Activated CD4-positive, alpha-beta T cell treated with anti-CD3 and anti-CD28 coated beads for 36 hours (primary cell): ENCODE measurements at regions not wholly inside any gene's neighbourhood (a gene's known extent, or its start where the extent isn't known, plus 50 kb on each side); places are given as distances from the start of the nearest gene placed in this dataset.
"Not testable (repeated sequence)": the region's sequence is repeated elsewhere in the genome, so short reads cannot be mapped to it uniquely, and the experiment has no call there.

Source experiments
- ATAC-seq: fragments of 200-7000 bp; cut with Tn5 transposase; one replicate; pipeline ENCODE4 v1.10.0; 2021; ENCODE audit warnings: mild to moderate bottlenecking, moderate library complexity
- CTCF ChIA-PET: fragments of 350-600 bp; sonication (Branson Sonifier 250); formaldehyde crosslinking; loops from one replicate; lab custom pipeline; 2021; ENCODE audit warnings: antibody characterized with exemption; lab: Charles Lee
- POLR2A ChIA-PET: fragments of 350-600 bp; sonication (Branson Sonifier 250); formaldehyde crosslinking; loops from one replicate; lab custom pipeline; 2021; ENCODE audit warnings: antibody characterized with exemption, inconsistent platforms; lab: Charles Lee
- DNase-seq: peaks from one replicate; pipeline ENCODE4 v3.0.0-alpha.2; 2020
- H3K27ac Mint-ChIP-seq: one replicate; pipeline ENCODE4 v1.8.0; 2021; ENCODE audit warnings: mixed read lengths
- H3K27me3 Mint-ChIP-seq: one replicate; pipeline ENCODE4 v1.8.0; 2021; ENCODE audit warnings: mixed read lengths
- H3K36me3 Mint-ChIP-seq: one replicate; pipeline ENCODE4 v1.8.0; 2021; ENCODE audit warnings: low read depth, mixed read lengths
- H3K4me1 Mint-ChIP-seq: one replicate; pipeline ENCODE4 v1.8.0; 2021; ENCODE audit warnings: mixed read lengths
- H3K4me3 Mint-ChIP-seq: one replicate; pipeline ENCODE4 v1.8.0; 2021; ENCODE audit warnings: mild to moderate bottlenecking, moderate library complexity, mixed read lengths
- H3K9me3 Mint-ChIP-seq: one replicate; pipeline ENCODE4 v1.8.0; 2021; ENCODE audit warnings: low read depth, mixed read lengths
- intact Hi-C, 2 experiments: fragments of 100-400 bp; cut with DNase I in 1 of 2; cut with micrococcal nuclease in 1 of 2; formaldehyde crosslinking; loops; one replicate each; pipeline versions ENCODE4 v1.14.2 to v1.15.1; 2022 to 2024; cut with DNase I, micrococcal nuclease

DNA sequence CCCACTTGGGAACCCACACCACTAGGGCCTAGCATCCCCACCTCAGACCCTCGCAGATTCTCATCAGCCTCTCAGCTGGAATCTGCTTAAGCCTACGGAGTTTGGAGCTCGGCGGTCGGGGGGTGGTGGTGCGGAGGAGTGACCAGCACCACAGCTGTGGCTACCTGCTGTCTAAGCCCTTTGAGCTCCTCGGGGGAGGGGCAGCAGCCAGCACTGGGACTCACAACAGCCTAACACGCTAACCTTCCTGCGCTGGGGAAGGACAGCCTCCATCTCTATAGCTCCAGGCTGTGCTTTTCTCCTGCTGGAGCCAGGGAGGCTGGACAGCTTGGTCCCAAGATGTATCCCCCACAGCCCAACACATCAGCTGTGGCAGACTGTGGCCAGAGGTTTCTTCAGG lies 281.5 kb downstream of the USP46 start:
- no peaks in the 10 kb centered on the region for H3K9me3 Mint-ChIP-seq
- no peak overlapping the region for H3K27ac Mint-ChIP-seq
- DNase-seq (no peak), ATAC-seq (no peak)
- peaks cover 13% of the 10 kb centered on the region for H3K27me3 Mint-ChIP-seq
- intact Hi-C loops = loop anchor here (2.0 to 10.0 kb wide), 4 partner anchors 167 to 1855 kb away; no protein-coding TSS in a partner anchor
- no peak overlapping the region for H3K4me3 Mint-ChIP-seq
- ChIA-PET CTCF (no interaction called here), POLR2A (no interaction called here)
- no peaks in the 10 kb centered on the region for H3K4me1 Mint-ChIP-seq
- H3K36me3 Mint-ChIP-seq = no peaks in the 10 kb centered on the region

DNA sequence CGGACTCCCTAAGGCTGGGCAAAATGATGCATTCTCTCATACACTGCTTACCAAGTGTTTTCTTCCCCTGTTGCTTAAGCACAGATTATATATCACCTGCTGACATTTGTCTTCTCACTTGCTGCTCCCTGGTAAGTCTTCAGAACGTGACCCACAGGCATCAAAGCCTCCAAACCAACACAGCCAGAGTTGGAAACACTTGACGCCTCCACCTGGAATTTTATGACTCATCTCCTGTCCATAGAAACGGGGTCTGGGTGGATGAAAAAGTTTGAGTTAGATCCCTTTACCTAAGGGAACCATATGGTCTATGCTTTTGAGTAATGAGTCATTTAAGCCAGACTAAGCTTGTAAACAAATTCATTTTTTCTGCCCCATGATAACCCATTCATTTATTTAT lies 251.6 kb downstream of the USP46 start:
- intact Hi-C loops = no loop called here
- no peak for ATAC-seq
- Mint-ChIP-seq H3K9me3 (peaks cover 17% of the 10 kb centered on the region), H3K4me3 (no peak overlapping the region), H3K4me1 (no peaks in the 10 kb centered on the region), H3K27me3 (peaks cover 5% of the 10 kb centered on the region), H3K27ac (no peak overlapping the region), H3K36me3 (no peaks in the 10 kb centered on the region)
- ChIA-PET POLR2A (no interaction called here), CTCF (no interaction called here)
- no peak for DNase-seq

DNA sequence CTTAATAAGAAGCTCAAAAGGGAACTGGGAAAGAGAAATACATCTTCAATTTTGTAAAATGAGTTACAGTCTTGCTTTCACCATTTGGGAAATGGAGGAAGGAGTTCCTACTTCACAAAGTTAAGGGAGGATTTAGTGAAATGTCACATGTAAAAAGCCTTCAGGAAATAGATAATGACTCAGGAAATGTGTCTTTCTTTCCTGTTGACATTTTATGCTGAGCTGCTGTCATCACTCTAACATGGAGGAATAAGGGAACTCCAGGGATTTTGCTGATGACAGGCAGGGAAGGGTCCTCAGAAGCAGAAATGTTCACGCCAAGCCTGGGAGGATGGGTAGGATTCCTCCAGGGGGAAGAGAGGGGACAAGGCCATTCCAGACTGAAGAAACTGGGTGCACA lies 251.1 kb downstream of the USP46 start:
- H3K4me3 Mint-ChIP-seq = no peak overlapping the region
- H3K36me3 Mint-ChIP-seq = no peaks in the 10 kb centered on the region
- ATAC-seq (no peak), DNase-seq (no peak)
- intact Hi-C loops = no loop called here
- H3K27ac Mint-ChIP-seq = no peak overlapping the region
- no peaks in the 10 kb centered on the region for H3K4me1 Mint-ChIP-seq
- peaks cover 17% of the 10 kb centered on the region for H3K9me3 Mint-ChIP-seq
- ChIA-PET POLR2A (no interaction called here), CTCF (no interaction called here)
- H3K27me3 Mint-ChIP-seq = peaks cover 7% of the 10 kb centered on the region

DNA sequence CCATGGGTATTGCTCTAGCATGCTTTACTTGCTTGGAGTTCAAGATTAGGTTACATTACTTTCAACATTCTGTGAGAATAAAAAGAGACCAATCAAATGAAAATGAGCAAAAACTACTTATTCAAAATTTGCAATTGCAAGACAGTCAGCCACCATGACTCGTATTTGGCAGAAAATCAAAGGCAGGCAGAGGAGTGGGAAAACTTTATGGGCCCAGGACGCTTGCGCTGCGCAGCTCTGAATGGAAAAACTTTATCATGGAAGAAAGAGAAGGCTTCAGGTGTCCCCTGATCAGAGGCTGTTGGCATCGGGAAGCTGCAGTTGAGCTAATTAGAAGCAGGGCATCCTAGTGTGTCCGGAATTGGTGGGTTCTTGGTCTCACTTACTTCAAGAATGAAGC lies 250.6 kb downstream of the USP46 start:
- POLR2A ChIA-PET = no interaction called here
- H3K27me3 Mint-ChIP-seq = peaks cover 7% of the 10 kb centered on the region
- intact Hi-C loops = no loop called here

DNA sequence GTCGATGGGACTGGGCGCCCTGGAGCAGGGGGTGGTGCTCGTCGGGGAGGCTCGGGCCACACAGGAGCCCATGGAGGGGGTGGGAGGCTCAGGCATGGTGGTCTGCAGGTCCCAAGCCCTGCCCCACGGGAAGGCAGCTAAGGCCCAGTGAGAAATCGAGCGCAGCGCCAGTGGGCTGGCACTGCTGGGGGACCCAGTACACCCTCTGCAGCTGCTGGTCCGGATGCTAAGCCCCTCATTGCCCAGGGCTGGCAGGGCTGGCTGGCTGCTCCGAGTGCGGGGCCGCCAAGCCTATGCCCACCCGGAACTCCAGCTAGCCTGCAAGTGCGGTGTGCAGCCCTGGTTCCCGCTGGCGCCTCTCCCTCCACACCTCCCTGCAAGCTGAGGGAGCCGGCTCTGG lies 249.3 kb downstream of the USP46 start:
- POLR2A ChIA-PET, H3K27ac Mint-ChIP-seq, H3K36me3 Mint-ChIP-seq, H3K4me3 Mint-ChIP-seq, H3K27me3 Mint-ChIP-seq, DNase-seq, ATAC-seq, CTCF ChIA-PET, H3K4me1 Mint-ChIP-seq, intact Hi-C loops: not testable (repeated sequence)
- H3K9me3 Mint-ChIP-seq = peaks cover 17% of the 10 kb centered on the region

More for the DNA sequence above, 250.6 kb downstream of the USP46 start:
- Mint-ChIP-seq H3K4me3 (no peak overlapping the region), H3K36me3 (no peaks in the 10 kb centered on the region), H3K9me3 (peaks cover 17% of the 10 kb centered on the region), H3K4me1 (no peaks in the 10 kb centered on the region), H3K27ac (no peak overlapping the region)
- ATAC-seq (no peak), DNase-seq (no peak)
- CTCF ChIA-PET = no interaction called here

DNA sequence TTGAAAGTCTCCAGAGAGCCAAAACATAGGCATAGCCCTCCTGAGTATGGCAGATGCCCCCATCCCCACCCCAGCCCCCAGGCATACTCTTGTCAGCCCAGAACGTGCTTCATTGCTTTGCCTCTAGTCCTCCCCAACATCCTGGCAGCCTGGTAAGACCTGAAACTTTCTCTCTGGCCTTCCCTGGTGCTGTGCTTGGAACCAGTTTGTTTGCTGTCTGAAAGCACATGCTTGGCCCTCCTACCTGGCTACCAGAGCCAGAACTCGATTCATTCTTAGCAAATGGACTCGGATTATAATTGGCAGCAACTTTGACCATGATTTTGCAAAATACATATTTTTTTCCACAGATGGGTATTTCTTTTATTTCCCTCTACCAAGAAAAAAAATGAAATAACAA lies 248.1 kb downstream of the USP46 start:
- ChIA-PET POLR2A (no interaction called here), CTCF (no interaction called here)
- intact Hi-C loops = no loop called here
- H3K4me3 Mint-ChIP-seq = no peak overlapping the region
- no peak overlapping the region for H3K27ac Mint-ChIP-seq
- ATAC-seq = no peak
- H3K9me3 Mint-ChIP-seq = peaks cover 17% of the 10 kb centered on the region
- H3K36me3 Mint-ChIP-seq = no peaks in the 10 kb centered on the region
- H3K27me3 Mint-ChIP-seq = peaks cover 7% of the 10 kb centered on the region
- no peaks in the 10 kb centered on the region for H3K4me1 Mint-ChIP-seq
- no peak for DNase-seq

DNA sequence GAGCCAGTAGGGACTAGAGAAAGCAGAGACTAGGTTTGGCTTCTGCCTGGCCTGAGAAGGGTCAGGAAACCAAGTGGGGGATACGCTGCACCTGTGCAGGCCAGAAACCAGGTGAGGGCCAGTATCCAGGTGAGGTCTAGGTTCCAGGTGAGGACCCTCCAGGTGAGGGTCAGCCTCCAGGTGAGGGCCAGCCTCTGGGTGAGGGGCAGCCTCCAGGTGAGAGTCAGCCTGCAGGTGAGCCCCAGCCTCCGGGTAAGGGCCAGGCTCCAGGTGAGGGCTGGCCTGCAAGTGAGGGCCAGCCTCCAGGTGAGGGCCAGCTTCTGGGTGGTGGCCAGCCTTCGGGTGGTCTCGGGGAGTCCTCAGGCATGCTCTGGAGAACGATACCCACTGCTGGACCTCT lies 238.8 kb downstream of the USP46 start:
- DNase-seq (no peak), ATAC-seq (no peak)
- ChIA-PET CTCF (no interaction called here), POLR2A (no interaction called here)
- intact Hi-C loops = no loop called here
- Mint-ChIP-seq H3K27ac (no peak overlapping the region), H3K4me1 (no peaks in the 10 kb centered on the region), H3K27me3 (peaks cover 2% of the 10 kb centered on the region), H3K9me3 (no peaks in the 10 kb centered on the region), H3K36me3 (no peaks in the 10 kb centered on the region), H3K4me3 (no peak overlapping the region)

DNA sequence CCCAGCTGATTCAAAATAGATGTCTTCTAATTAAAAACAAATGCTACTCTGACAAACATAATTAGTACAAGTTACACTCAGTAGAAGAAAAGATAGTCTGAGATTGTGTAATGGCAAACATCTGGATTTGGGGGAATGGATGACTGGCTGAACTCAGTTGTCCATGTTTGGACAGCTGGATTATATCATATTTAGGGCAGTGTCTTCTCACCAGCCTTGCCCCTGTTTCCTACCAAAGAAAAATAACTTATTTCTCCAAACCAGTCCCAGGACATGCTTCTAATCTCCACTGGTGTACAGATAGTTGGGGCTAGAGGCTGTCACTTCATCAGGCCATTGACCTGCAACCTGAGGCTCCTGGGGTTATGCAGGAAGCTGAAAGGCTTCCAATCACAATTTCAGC lies 237.3 kb downstream of the USP46 start:
- H3K27me3 Mint-ChIP-seq = peaks cover 2% of the 10 kb centered on the region
- H3K4me1 Mint-ChIP-seq = no peaks in the 10 kb centered on the region
- no peak for ATAC-seq
- POLR2A ChIA-PET = no interaction called here
- intact Hi-C loops = no loop called here
- H3K4me3 Mint-ChIP-seq = no peak overlapping the region
- CTCF ChIA-PET = no interaction called here
- no peak overlapping the region for H3K27ac Mint-ChIP-seq
- no peak for DNase-seq
- no peaks in the 10 kb centered on the region for H3K36me3 Mint-ChIP-seq
- H3K9me3 Mint-ChIP-seq = no peaks in the 10 kb centered on the region

DNA sequence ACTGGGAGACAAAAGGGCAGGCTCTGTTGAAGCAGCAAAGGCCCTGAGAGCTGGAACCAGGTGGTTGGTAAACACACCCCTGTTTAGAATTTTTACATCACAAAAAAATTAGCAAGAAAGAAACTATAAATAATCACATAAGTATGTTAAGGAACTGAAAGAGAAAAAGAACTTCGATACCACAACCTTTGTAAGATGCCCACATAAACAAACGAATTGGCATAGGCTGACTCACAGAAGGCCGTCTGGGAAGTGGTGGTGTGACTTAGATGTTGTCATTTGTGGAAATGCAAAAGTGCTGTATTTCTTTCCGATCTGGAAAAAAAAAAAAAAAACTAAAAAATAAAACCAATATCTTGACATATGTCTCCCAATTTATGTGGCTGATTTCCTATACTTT lies 235.1 kb downstream of the USP46 start:
- H3K4me1 Mint-ChIP-seq = no peaks in the 10 kb centered on the region
- H3K4me3 Mint-ChIP-seq = no peak overlapping the region
- no peak overlapping the region for H3K27ac Mint-ChIP-seq
- intact Hi-C loops = no loop called here
- CTCF ChIA-PET = no interaction called here
- POLR2A ChIA-PET = no interaction called here
- DNase-seq (no peak), ATAC-seq (no peak)
- H3K27me3 Mint-ChIP-seq = peaks cover 2% of the 10 kb centered on the region
- H3K36me3 Mint-ChIP-seq = no peaks in the 10 kb centered on the region
- no peaks in the 10 kb centered on the region for H3K9me3 Mint-ChIP-seq

DNA sequence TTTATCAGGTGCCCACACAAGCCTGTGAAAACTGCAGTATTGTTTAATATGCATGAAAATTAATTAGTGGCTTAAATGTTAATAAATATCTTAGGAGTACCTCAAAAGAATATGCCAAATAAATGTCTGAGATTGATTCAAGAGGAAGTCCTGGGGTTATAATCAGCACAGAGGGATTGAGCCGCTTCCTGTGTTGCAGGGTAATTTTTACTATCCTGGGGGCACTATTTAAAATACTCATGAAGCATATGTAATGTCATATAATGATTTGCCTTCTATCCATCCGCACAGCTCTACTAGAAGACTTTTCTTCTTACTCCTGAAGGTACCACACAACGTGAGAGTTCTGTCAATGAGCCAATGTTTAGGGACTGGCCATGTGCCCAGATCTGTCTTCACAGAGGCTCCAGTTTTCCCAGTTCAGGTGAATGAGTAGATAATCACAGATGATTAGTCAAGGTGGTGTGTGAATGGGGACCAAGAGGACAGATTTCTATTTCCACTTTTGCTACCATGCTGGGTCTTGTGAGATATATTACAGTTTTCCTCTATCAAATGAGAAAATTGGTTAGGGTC lies 233.3 kb downstream of the USP46 start:
- DNase-seq (no peak), ATAC-seq (no peak)
- ChIA-PET CTCF (interaction anchor here (0.6 kb wide), 1 partner anchor 312 kb away, joined by 3 read pairs; no protein-coding TSS in a partner anchor), POLR2A (no interaction called here)
- intact Hi-C loops = no loop called here
- Mint-ChIP-seq H3K9me3 (no peaks in the 10 kb centered on the region), H3K4me3 (no peak overlapping the region), H3K27me3 (no peaks in the 10 kb centered on the region), H3K4me1 (no peaks in the 10 kb centered on the region), H3K36me3 (no peaks in the 10 kb centered on the region), H3K27ac (no peak overlapping the region)

DNA sequence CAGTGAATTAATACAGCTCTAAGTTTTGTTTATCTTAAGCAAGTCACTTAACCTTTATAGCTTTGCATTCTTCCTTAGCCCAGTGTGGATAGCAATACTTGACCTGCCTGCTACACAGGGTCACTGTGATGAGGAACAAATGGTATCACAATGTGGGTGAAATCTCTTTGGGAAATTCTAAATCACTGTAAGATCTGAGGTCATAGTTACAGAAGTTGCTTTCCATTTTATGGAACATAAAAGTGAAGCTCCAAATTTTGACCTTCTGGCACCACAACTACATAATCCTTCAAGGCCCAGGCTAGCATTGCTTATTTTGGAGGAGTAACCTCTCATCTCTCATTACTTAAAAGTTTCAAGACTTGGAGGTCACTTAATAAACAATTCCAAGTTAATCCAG lies 227.7 kb downstream of the USP46 start:
- DNase-seq = no peak
- CTCF ChIA-PET = no interaction called here
- Mint-ChIP-seq H3K9me3 (no peaks in the 10 kb centered on the region), H3K27ac (no peak overlapping the region), H3K36me3 (no peaks in the 10 kb centered on the region), H3K4me3 (no peak overlapping the region), H3K4me1 (no peaks in the 10 kb centered on the region), H3K27me3 (no peaks in the 10 kb centered on the region)
- POLR2A ChIA-PET = no interaction called here
- no peak for ATAC-seq
- intact Hi-C loops = no loop called here

DNA sequence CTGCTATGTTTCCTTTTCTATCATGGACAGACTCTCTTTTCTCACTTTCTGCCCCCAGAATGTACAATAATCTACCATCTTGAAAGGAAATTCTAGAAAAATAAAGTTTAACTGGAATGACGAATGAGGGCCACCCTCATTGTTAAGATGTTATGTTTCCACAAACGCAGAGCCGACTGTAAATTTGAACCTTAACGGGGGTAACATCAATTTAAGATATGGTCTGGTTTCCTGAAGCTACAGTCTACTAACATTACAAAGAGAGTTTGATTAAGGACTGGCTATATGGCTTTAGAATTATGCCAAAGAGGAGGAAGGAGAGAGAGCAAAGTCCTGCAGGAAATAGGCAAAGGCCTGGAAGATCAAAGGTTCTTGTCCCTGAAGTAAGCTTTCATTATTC lies 227.2 kb downstream of the USP46 start:
- Mint-ChIP-seq H3K27me3 (no peaks in the 10 kb centered on the region), H3K27ac (no peak overlapping the region), H3K4me3 (no peak overlapping the region), H3K4me1 (no peaks in the 10 kb centered on the region), H3K9me3 (no peaks in the 10 kb centered on the region), H3K36me3 (no peaks in the 10 kb centered on the region)
- DNase-seq (no peak), ATAC-seq (no peak)
- intact Hi-C loops = no loop called here
- ChIA-PET POLR2A (no interaction called here), CTCF (interaction anchor here (0.6 kb wide), 1 partner anchor 52 kb away, joined by 3 read pairs; no protein-coding TSS in a partner anchor)

DNA sequence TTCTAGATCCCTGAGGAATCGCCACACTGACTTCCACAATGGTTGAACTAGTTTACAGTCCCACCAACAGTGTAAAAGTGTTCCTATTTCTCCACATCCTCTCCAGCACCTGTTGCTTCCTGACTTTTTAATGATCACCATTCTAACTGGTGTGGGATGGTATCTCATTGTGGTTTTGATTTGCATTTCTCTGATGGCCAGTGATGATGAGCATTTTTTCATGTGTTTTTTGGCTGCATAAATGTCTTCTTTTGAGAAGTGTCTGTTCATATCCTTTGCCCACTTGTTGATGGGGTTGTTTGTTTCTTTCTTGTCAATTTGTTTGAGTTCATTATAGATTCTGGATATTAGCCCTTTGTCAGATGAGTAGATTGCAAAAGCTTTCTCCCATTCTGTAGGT lies 216.6 kb downstream of the USP46 start:
- ATAC-seq, H3K27me3 Mint-ChIP-seq, POLR2A ChIA-PET, CTCF ChIA-PET, H3K4me1 Mint-ChIP-seq, H3K4me3 Mint-ChIP-seq, H3K36me3 Mint-ChIP-seq, H3K27ac Mint-ChIP-seq, DNase-seq, H3K9me3 Mint-ChIP-seq, intact Hi-C loops: not testable (repeated sequence)
